Neural cell (in vitro differentiated cells): ENCODE measurements at regions not wholly inside any gene's neighbourhood (a gene's known extent, or its start where the extent isn't known, plus 50 kb on each side); places are given as distances from the start of the nearest gene placed in this dataset.

Experiments
- CTCF ChIP-seq: fragments of 450-650 bp; IDR thresholded peaks from 2 replicates; pipeline ENCODE4 v1.5.1; 2014; ENCODE audit warnings: antibody characterized with exemption, mild to moderate bottlenecking, moderate library complexity; ENCODE audit not compliant: poor library complexity, severe bottlenecking
- POLR2AphosphoS5 ChIP-seq: IDR thresholded peaks from 2 replicates; pipeline ENCODE4 v1.6.1; 2012
- RAD21 ChIP-seq: fragments of 450-650 bp; conservative IDR thresholded peaks from 2 replicates; pipeline ENCODE4 v1.6.1; 2014; ENCODE audit warnings: antibody characterized with exemption, mild to moderate bottlenecking, moderate library complexity
- REST ChIP-seq: IDR thresholded peaks from 2 replicates; pipeline ENCODE4 v1.6.1; 2012; ENCODE audit warnings: borderline replicate concordance
- TAF1 ChIP-seq: IDR thresholded peaks from 2 replicates; pipeline ENCODE4 v1.6.1; 2012; ENCODE audit warnings: low read depth

GRCh38 chr9:81079055-81079454 is 610.3 kb downstream of the TLE1 start:
- TF ChIP-seq REST (no peak), CTCF (no peak), POLR2AphosphoS5 (no peak), TAF1 (no peak), RAD21 (no peak)
